OCI-LY7 (cell line): ENCODE measurements at regions not wholly inside any gene's neighbourhood (a gene's known extent, or its start where the extent isn't known, plus 50 kb on each side); places are given as distances from the start of the nearest gene placed in this dataset.

Source experiments
- BruUV-seq: library from RNA; stranded (reverse); fragments of 400-500 nt; replicated peaks from 2 replicates; lab custom pipeline; 2021; lab: Mats Ljungman, UMichigan
- CTCF ChIA-PET: fragments of 300-600 bp; sonication (Branson Sonifier 250); formaldehyde crosslinking; loops from one replicate; lab custom pipeline; 2022; ENCODE audit warnings: antibody characterized with exemption; ENCODE audit not compliant: unreplicated experiment; lab: Charles Lee
- POLR2A ChIA-PET: fragments of 300-600 bp; sonication (Branson Sonifier 250); formaldehyde crosslinking; loops from one replicate; lab custom pipeline; 2022; ENCODE audit warnings: antibody characterized with exemption; lab: Charles Lee
- DNase-seq: peaks from one replicate; pipeline ENCODE4 v3.0.0-alpha.2; 2015; ENCODE audit warnings: low spot score
- H2AFZ ChIP-seq: fragments of 200-600 bp; sonication (generic), shearing (Covaris generic); 2 replicates; pipeline ENCODE4 v1.6.1; 2014; ENCODE audit warnings: mild to moderate bottlenecking, antibody characterized with exemption, low read length, moderate library complexity
- H3K27ac ChIP-seq: fragments of 200-600 bp; sonication (generic); 2 replicates; pipeline ENCODE4 v1.5.1; 2014; ENCODE audit warnings: mixed run types, low read depth, mild to moderate bottlenecking, moderate library complexity, low read length, inconsistent platforms; ENCODE audit not compliant: poor library complexity, severe bottlenecking
- H3K36me3 ChIP-seq: fragments of 200-600 bp; sonication (generic); 2 replicates; pipeline ENCODE4 v1.6.1; 2014; ENCODE audit warnings: mild to moderate bottlenecking, antibody characterized with exemption, low read length, moderate library complexity, mixed read lengths; ENCODE audit not compliant: insufficient read depth
- H3K4me1 ChIP-seq: fragments of 200-600 bp; sonication (generic); 2 replicates; pipeline ENCODE4 v1.5.1; 2014; ENCODE audit warnings: mild to moderate bottlenecking, low read length; ENCODE audit not compliant: insufficient read depth, poor library complexity, severe bottlenecking
- H3K4me2 ChIP-seq: fragments of 200-600 bp; sonication (generic); 2 replicates; pipeline ENCODE4 v1.6.1; 2014; ENCODE audit warnings: mild to moderate bottlenecking, low read length
- H3K4me3 ChIP-seq: fragments of 200-600 bp; sonication (generic); 2 replicates; pipeline ENCODE4 v1.5.1; 2014; ENCODE audit warnings: mild to moderate bottlenecking, low read depth, low read length; ENCODE audit not compliant: poor library complexity, severe bottlenecking
- H3K79me2 ChIP-seq: fragments of 200-600 bp; sonication (generic); 2 replicates; pipeline ENCODE4 v1.6.1; 2016; ENCODE audit warnings: low read depth, mild to moderate bottlenecking, low read length, moderate library complexity, mixed read lengths; ENCODE audit not compliant: insufficient read depth
- H3K9me2 ChIP-seq: fragments of 200-600 bp; sonication (generic); 2 replicates; pipeline ENCODE4 v1.6.1; 2016; ENCODE audit warnings: mild to moderate bottlenecking, low read length, mixed read lengths; ENCODE audit not compliant: insufficient read depth
- H3K9me3 ChIP-seq: fragments of 200-600 bp; sonication (generic); 2 replicates; pipeline ENCODE4 v1.6.1; 2014; ENCODE audit warnings: mild to moderate bottlenecking, mixed run types, low read length, mixed read lengths
- H4K20me1 ChIP-seq: fragments of 200-600 bp; sonication (generic); 2 replicates; pipeline ENCODE4 v1.6.1; 2014; ENCODE audit warnings: mild to moderate bottlenecking, antibody characterized with exemption, low read length, moderate library complexity, mixed read lengths; ENCODE audit not compliant: insufficient read depth
- EZH2phosphoT487 ChIP-seq: fragments of 200-600 bp; sonication (generic); IDR thresholded peaks from 2 replicates; pipeline ENCODE4 v1.6.1; 2018; ENCODE audit warnings: low read depth, borderline replicate concordance, mild to moderate bottlenecking, mixed run types, antibody characterized with exemption, low read length, moderate library complexity, mixed read lengths
- intact Hi-C: fragments of 100-400 bp; cut with micrococcal nuclease; formaldehyde crosslinking; loops from one replicate; pipeline ENCODE4 v1.10.0; 2022; ENCODE audit not compliant: unreplicated experiment
- TF ChIP-seq, protein P1 (sequence below): fragments of 200-600 bp; sonication (generic); conservative IDR thresholded peaks from 2 replicates; pipeline ENCODE4 v1.5.1; 2014; ENCODE audit warnings: mild to moderate bottlenecking, antibody characterized with exemption, low read length, moderate library complexity, mixed read lengths

DNA sequence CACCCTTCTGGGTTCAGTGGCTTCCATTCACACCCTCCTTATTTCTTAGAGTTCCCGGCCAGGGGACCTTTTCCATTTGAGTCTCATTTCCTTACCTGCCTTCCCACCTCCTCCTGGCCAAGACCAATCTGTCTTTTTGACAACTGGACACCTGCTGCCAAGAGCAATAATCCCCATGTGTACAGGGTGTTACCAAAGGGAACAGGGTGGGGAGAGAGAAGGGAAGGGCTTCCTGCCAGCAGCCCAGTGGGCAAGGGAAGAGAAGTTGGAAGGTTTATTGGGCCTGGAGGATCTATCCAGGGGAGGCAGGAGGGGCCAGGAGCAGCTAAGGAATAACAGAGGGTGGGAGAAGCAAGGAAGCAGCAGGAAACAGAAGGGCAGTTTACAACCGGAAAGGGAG lies 346.2 kb downstream of the C12orf75 start:
- TF ChIP-seq, protein P1, sequence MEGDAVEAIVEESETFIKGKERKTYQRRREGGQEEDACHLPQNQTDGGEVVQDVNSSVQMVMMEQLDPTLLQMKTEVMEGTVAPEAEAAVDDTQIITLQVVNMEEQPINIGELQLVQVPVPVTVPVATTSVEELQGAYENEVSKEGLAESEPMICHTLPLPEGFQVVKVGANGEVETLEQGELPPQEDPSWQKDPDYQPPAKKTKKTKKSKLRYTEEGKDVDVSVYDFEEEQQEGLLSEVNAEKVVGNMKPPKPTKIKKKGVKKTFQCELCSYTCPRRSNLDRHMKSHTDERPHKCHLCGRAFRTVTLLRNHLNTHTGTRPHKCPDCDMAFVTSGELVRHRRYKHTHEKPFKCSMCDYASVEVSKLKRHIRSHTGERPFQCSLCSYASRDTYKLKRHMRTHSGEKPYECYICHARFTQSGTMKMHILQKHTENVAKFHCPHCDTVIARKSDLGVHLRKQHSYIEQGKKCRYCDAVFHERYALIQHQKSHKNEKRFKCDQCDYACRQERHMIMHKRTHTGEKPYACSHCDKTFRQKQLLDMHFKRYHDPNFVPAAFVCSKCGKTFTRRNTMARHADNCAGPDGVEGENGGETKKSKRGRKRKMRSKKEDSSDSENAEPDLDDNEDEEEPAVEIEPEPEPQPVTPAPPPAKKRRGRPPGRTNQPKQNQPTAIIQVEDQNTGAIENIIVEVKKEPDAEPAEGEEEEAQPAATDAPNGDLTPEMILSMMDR: no peak
- no peak for TF ChIP-seq EZH2phosphoT487
- Histone ChIP-seq H3K4me3 (no peak overlapping the region), H3K79me2 (no peaks in the 10 kb centered on the region), H3K9me3 (no peaks in the 10 kb centered on the region), H3K4me1 (no peaks in the 10 kb centered on the region), H3K9me2 (no peaks in the 10 kb centered on the region), H3K4me2 (no peak overlapping the region), H2AFZ (no peak overlapping the region), H3K27ac (no peak overlapping the region), H4K20me1 (no peaks in the 10 kb centered on the region), H3K36me3 (no peaks in the 10 kb centered on the region)
- ChIA-PET CTCF (no interaction called here), POLR2A (interaction anchor here (0.7 kb wide), 1 partner anchor 10 kb away, joined by 7 read pairs; no protein-coding TSS in a partner anchor)
- intact Hi-C loops: no loop called here
- BruUV-seq: no TSS peak
- DNase-seq: no peak

DNA sequence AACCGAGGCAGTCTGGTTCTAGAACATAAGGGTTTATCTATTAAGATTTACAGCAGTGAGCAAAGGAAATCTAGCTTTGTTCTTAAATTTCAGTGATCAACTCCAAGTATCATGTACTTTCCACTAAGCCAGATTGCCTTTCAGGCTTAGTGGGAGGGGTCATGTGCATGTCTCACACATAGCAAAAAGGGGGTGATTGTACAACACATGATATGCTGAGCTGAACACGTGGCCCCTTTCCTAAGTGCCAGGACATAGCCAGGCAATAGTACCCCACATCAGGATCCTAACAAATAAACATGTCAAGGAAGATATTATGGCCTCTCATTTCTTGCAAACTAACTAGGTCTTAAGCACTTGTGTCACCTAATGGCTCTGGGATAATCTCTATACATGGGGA lies 347.2 kb downstream of the C12orf75 start:
- intact Hi-C loops: no loop called here
- Histone ChIP-seq H3K9me3 (no peaks in the 10 kb centered on the region), H3K4me2 (no peak overlapping the region), H2AFZ (no peak overlapping the region), H3K4me1 (no peaks in the 10 kb centered on the region), H3K79me2 (no peaks in the 10 kb centered on the region), H3K9me2 (no peaks in the 10 kb centered on the region), H3K27ac (no peak overlapping the region), H3K36me3 (no peaks in the 10 kb centered on the region), H4K20me1 (no peaks in the 10 kb centered on the region), H3K4me3 (no peak overlapping the region)
- DNase-seq: no peak
- no TSS peak for BruUV-seq
- ChIA-PET POLR2A (interaction anchor here (1.0 kb wide), 1 partner anchor 8 kb away, joined by 3 read pairs; no protein-coding TSS in a partner anchor), CTCF (no interaction called here)
- TF ChIP-seq, protein P1: no peak
- TF ChIP-seq EZH2phosphoT487: no peak

DNA sequence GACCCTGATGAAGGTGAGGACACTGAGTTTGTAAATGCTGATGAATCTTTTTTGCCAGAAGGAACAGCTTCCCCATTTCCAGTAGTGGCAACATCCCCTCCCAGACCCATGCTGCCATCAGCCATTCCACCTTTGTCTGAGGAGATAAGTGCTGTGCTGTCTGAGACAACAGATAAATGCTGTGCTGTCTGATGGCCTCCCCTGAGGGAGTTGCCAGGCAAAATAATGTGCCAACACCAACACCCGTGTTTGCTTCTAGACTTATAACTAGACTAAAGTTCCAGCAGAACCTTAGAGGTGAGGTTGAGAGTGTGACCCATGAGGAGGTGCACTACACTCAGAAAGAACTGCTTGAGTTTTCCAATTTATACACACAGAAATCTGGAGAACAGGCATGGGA lies 349.5 kb downstream of the C12orf75 start:
- TF ChIP-seq EZH2phosphoT487: no peak
- TF ChIP-seq, protein P1: no peak
- Histone ChIP-seq H3K4me2 (no peak overlapping the region), H3K4me3 (no peak overlapping the region), H4K20me1 (no peaks in the 10 kb centered on the region), H3K9me3 (no peaks in the 10 kb centered on the region), H3K79me2 (no peaks in the 10 kb centered on the region), H3K27ac (no peak overlapping the region), H3K36me3 (no peaks in the 10 kb centered on the region), H3K9me2 (no peaks in the 10 kb centered on the region), H2AFZ (no peak overlapping the region), H3K4me1 (no peaks in the 10 kb centered on the region)
- no peak for DNase-seq
- POLR2A ChIA-PET: no interaction called here
- intact Hi-C loops: no loop called here
- CTCF ChIA-PET: no interaction called here
- BruUV-seq: no TSS peak
